ENCODE measurements at regions not wholly inside any gene's neighbourhood (a gene's known extent, or its start where the extent isn't known, plus 50 kb on each side); places are given as distances from the start of the nearest gene placed in this dataset.
A peak's percentile ranks its signal among the peaks of the same experiment; 100 is the strongest.

DNA sequence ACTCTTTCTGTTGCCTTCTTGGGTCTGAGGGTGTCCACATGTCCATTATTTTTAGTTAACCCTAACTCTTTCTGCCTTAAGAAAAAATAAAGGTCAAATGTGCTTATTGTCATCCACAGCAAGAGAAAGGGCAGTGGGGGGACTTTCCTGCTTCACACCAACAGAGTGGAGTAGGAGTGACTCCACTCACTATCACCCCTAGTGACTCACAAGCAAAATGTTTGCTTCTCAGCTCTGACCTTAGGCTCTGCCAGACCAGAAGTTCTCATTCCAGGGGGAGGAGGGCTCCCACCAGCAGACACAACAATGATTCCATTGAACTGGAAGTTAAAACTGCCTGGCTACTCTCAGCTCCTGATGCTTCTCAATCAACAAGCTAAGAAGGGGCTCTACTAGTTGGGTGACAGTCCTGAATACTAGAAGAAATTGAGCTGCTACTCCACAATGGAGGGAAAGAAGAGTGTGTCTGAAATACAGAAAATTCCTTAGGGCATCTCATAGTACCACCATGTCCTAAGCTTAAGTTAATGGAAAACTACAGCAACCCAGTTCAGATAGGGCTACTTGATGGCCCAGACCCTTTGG is 83.9 kb upstream of the AFDN start (continued):
- TF ChIP-seq ZNF737 (CRISPR knock-in tag; IDR thresholded peaks at IDR 0.05; ENCODE audit: borderline replicate concordance): no peak
- TF ChIP-seq, protein P1, sequence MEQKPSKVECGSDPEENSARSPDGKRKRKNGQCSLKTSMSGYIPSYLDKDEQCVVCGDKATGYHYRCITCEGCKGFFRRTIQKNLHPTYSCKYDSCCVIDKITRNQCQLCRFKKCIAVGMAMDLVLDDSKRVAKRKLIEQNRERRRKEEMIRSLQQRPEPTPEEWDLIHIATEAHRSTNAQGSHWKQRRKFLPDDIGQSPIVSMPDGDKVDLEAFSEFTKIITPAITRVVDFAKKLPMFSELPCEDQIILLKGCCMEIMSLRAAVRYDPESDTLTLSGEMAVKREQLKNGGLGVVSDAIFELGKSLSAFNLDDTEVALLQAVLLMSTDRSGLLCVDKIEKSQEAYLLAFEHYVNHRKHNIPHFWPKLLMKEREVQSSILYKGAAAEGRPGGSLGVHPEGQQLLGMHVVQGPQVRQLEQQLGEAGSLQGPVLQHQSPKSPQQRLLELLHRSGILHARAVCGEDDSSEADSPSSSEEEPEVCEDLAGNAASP (CRISPR knock-in tag; IDR thresholded peaks at IDR 0.05; ENCODE audit: borderline replicate concordance): peak; percentile 74; the same call in 1 of the 2 replicates
- TF ChIP-seq, protein P2, sequence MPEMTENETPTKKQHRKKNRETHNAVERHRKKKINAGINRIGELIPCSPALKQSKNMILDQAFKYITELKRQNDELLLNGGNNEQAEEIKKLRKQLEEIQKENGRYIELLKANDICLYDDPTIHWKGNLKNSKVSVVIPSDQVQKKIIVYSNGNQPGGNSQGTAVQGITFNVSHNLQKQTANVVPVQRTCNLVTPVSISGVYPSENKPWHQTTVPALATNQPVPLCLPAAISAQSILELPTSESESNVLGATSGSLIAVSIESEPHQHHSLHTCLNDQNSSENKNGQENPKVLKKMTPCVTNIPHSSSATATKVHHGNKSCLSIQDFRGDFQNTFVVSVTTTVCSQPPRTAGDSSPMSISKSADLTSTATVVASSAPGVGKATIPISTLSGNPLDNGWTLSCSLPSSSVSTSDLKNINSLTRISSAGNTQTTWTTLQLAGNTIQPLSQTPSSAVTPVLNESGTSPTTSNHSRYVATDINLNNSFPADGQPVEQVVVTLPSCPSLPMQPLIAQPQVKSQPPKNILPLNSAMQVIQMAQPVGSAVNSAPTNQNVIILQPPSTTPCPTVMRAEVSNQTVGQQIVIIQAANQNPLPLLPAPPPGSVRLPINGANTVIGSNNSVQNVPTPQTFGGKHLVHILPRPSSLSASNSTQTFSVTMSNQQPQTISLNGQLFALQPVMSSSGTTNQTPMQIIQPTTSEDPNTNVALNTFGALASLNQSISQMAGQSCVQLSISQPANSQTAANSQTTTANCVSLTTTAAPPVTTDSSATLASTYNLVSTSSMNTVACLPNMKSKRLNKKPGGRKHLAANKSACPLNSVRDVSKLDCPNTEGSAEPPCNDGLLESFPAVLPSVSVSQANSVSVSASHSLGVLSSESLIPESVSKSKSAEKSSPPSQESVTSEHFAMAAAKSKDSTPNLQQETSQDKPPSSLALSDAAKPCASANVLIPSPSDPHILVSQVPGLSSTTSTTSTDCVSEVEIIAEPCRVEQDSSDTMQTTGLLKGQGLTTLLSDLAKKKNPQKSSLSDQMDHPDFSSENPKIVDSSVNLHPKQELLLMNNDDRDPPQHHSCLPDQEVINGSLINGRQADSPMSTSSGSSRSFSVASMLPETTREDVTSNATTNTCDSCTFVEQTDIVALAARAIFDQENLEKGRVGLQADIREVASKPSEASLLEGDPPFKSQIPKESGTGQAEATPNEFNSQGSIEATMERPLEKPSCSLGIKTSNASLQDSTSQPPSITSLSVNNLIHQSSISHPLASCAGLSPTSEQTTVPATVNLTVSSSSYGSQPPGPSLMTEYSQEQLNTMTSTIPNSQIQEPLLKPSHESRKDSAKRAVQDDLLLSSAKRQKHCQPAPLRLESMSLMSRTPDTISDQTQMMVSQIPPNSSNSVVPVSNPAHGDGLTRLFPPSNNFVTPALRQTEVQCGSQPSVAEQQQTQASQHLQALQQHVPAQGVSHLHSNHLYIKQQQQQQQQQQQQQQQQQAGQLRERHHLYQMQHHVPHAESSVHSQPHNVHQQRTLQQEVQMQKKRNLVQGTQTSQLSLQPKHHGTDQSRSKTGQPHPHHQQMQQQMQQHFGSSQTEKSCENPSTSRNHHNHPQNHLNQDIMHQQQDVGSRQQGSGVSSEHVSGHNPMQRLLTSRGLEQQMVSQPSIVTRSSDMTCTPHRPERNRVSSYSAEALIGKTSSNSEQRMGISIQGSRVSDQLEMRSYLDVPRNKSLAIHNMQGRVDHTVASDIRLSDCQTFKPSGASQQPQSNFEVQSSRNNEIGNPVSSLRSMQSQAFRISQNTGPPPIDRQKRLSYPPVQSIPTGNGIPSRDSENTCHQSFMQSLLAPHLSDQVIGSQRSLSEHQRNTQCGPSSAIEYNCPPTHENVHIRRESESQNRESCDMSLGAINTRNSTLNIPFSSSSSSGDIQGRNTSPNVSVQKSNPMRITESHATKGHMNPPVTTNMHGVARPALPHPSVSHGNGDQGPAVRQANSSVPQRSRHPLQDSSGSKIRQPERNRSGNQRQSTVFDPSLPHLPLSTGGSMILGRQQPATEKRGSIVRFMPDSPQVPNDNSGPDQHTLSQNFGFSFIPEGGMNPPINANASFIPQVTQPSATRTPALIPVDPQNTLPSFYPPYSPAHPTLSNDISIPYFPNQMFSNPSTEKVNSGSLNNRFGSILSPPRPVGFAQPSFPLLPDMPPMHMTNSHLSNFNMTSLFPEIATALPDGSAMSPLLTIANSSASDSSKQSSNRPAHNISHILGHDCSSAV (CRISPR knock-in tag; IDR thresholded peaks at IDR 0.05; ENCODE audit: borderline replicate concordance): no peak
- no peak for TF ChIP-seq HDAC6 (IDR thresholded peaks at IDR 0.05; ENCODE audit: low read depth, low read length)
- TF ChIP-seq TP53 (CRISPR knock-in tag; conservative IDR thresholded peaks at IDR 0.05): no peak
- TF ChIP-seq, protein P3, sequence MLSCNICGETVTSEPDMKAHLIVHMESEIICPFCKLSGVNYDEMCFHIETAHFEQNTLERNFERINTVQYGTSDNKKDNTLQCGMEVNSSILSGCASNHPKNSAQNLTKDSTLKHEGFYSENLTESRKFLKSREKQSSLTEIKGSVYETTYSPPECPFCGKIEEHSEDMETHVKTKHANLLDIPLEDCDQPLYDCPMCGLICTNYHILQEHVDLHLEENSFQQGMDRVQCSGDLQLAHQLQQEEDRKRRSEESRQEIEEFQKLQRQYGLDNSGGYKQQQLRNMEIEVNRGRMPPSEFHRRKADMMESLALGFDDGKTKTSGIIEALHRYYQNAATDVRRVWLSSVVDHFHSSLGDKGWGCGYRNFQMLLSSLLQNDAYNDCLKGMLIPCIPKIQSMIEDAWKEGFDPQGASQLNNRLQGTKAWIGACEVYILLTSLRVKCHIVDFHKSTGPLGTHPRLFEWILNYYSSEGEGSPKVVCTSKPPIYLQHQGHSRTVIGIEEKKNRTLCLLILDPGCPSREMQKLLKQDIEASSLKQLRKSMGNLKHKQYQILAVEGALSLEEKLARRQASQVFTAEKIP (CRISPR knock-in tag; IDR thresholded peaks at IDR 0.05; ENCODE audit: borderline replicate concordance): no peak
- no peak for TF ChIP-seq KDM3A (CRISPR knock-in tag; IDR thresholded peaks at IDR 0.05; ENCODE audit: low read depth)
- TF ChIP-seq ZNF383 (CRISPR knock-in tag; IDR thresholded peaks at IDR 0.05; ENCODE audit: borderline replicate concordance): no peak
- TF ChIP-seq ZNF138 (CRISPR knock-in tag; IDR thresholded peaks at IDR 0.05; ENCODE audit: low read depth): no peak
- peak; percentile 95 for TF ChIP-seq RCOR2 (CRISPR knock-in tag; IDR thresholded peaks at IDR 0.05)
- no peak for TF ChIP-seq SCMH1 (CRISPR knock-in tag; IDR thresholded peaks at IDR 0.05; ENCODE audit: borderline replicate concordance)
- 0 out of 2 replicates have a peak, but pooled peaks have one; percentile 60 for TF ChIP-seq MIER3 (CRISPR knock-in tag; IDR thresholded peaks at IDR 0.05; ENCODE audit: borderline replicate concordance)
- TF ChIP-seq, protein P4, sequence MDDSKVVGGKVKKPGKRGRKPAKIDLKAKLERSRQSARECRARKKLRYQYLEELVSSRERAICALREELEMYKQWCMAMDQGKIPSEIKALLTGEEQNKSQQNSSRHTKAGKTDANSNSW (CRISPR knock-in tag; IDR thresholded peaks at IDR 0.05; ENCODE audit: borderline replicate concordance): no peak
- TF ChIP-seq, protein P5, sequence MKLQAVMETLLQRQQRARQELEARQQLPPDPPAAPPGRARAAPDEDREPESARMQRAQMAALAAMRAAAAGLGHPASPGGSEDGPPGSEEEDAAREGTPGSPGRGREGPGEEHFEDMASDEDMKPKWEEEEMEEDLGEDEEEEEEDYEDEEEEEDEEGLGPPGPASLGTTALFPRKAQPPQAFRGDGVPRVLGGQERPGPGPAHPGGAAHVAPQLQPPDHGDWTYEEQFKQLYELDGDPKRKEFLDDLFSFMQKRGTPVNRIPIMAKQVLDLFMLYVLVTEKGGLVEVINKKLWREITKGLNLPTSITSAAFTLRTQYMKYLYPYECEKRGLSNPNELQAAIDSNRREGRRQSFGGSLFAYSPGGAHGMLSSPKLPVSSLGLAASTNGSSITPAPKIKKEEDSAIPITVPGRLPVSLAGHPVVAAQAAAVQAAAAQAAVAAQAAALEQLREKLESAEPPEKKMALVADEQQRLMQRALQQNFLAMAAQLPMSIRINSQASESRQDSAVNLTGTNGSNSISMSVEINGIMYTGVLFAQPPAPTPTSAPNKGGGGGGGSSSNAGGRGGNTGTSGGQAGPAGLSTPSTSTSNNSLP (IDR thresholded peaks at IDR 0.05; ENCODE audit: low read depth, low read length): no peak
- TF ChIP-seq, protein P6, sequence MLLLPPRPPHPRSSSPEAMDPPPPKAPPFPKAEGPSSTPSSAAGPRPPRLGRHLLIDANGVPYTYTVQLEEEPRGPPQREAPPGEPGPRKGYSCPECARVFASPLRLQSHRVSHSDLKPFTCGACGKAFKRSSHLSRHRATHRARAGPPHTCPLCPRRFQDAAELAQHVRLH (CRISPR knock-in tag; IDR thresholded peaks at IDR 0.05; ENCODE audit: borderline replicate concordance, low read depth): peak; percentile 64; the same call in 1 of the 2 replicates
- TF ChIP-seq ZNF501 (CRISPR knock-in tag; IDR thresholded peaks at IDR 0.05): no peak
